Natural killer cell (primary cell): ENCODE measurements at regions not wholly inside any gene's neighbourhood (a gene's known extent, or its start where the extent isn't known, plus 50 kb on each side); places are given as distances from the start of the nearest gene placed in this dataset.

ENCODE experiments used
- ATAC-seq, 3 donors: fragments of 150-1000 bp in 2 of 3; fragments of 200-7000 bp in 1 of 3; cut with Tn5 transposase; 1 replicate in 1 of 3; 2 replicates in 2 of 3; pipeline ENCODE4 v1.10.0; 2021; ENCODE audit warnings: mild to moderate bottlenecking in 2 of 3, moderate library complexity in 2 of 3
- DNase-seq, 2 donors: peaks; one replicate each; pipeline versions ENCODE4 v3.0.0 to v3.0.0-alpha.2; 2013 to 2021; ENCODE audit warnings: mixed read lengths in 1 of 2
- H3K27ac ChIP-seq: one replicate; pipeline ENCODE4 v1.5.1; 2013; ENCODE audit warnings: mild to moderate bottlenecking, low read length
- H3K27me3 ChIP-seq: one replicate; pipeline ENCODE4 v1.6.1; 2013; ENCODE audit warnings: low read length; ENCODE audit not compliant: control insufficient read depth, insufficient read depth
- H3K36me3 ChIP-seq: one replicate; pipeline ENCODE4 v1.6.1; 2013; ENCODE audit warnings: low read length; ENCODE audit not compliant: control insufficient read depth, insufficient read depth
- H3K4me1 ChIP-seq: one replicate; pipeline ENCODE4 v1.6.1; 2013; ENCODE audit warnings: low read length; ENCODE audit not compliant: control insufficient read depth, insufficient read depth
- H3K4me3 ChIP-seq: one replicate; pipeline ENCODE4 v1.5.1; 2013; ENCODE audit warnings: low read length
- H3K9me3 ChIP-seq: one replicate; pipeline ENCODE4 v1.6.1; 2013; ENCODE audit warnings: low read length; ENCODE audit not compliant: control insufficient read depth, insufficient read depth
- H3K27ac Mint-ChIP-seq, 2 donors: one replicate each; pipeline ENCODE4 v1.8.0; 2022; ENCODE audit warnings: mild to moderate bottlenecking in 2 of 2, mixed read lengths in 2 of 2, moderate library complexity in 1 of 2
- H3K27me3 Mint-ChIP-seq, 2 donors: one replicate each; pipeline ENCODE4 v1.8.0; 2022; ENCODE audit warnings: low read depth in 2 of 2, mixed read lengths in 2 of 2
- H3K36me3 Mint-ChIP-seq: one replicate; pipeline ENCODE4 v1.8.0; 2022; ENCODE audit warnings: mixed read lengths
- H3K4me1 Mint-ChIP-seq, 2 donors: one replicate each; pipeline ENCODE4 v1.8.0; 2022; ENCODE audit warnings: mixed read lengths in 2 of 2
- H3K4me3 Mint-ChIP-seq: one replicate; pipeline ENCODE4 v1.8.0; 2022; ENCODE audit warnings: mild to moderate bottlenecking, moderate library complexity, mixed read lengths
- H3K9me3 Mint-ChIP-seq, 2 donors: one replicate each; pipeline ENCODE4 v1.8.0; 2022; ENCODE audit warnings: mixed read lengths in 2 of 2
- CTCF ChIP-seq: fragments of 200-600 bp; IDR thresholded peaks from one replicate; pipeline ENCODE4 v1.8.0; 2022; ENCODE audit warnings: antibody characterized with exemption
- WGBS: methylation state at CpG from one replicate; pipeline ENCODE4 v1.1.7; 2013; ENCODE audit warnings: missing lambda C conversion rate; ENCODE audit not compliant: insufficient coverage; 5-methylcytosine and 5-hydroxymethylcytosine counted together
- intact Hi-C: fragments of 100-400 bp; cut with micrococcal nuclease; formaldehyde crosslinking; loops from one replicate; pipeline ENCODE4 v1.14.2; 2022

- ATAC-seq (no peak), DNase-seq (no peak)
- Mint-ChIP-seq H3K27ac (no peak overlapping the region), H3K4me3 (no peak overlapping the region), H3K27me3 (no peaks in the 10 kb centered on the region), H3K9me3 (peaks cover 14 to 16% of the 10 kb centered on the region in 2 donors), H3K4me1 (no peaks in the 10 kb centered on the region), H3K36me3 (peaks cover 12% of the 10 kb centered on the region)
- intact Hi-C loops, result no loop called here
- 94% methylated on average over 3 of the region's 3 CpGs for WGBS
- no peak for TF ChIP-seq CTCF
- H3K9me3 ChIP-seq, result no peaks in the 10 kb centered on the region
- H3K4me1 ChIP-seq, result no peaks in the 10 kb centered on the region
- H3K27ac ChIP-seq, result no peak overlapping the region
- H3K4me3 ChIP-seq, result no peak overlapping the region
- H3K36me3 ChIP-seq, result no peaks in the 10 kb centered on the region
- no peaks in the 10 kb centered on the region for H3K27me3 ChIP-seq
These were observed 1230.2 kb upstream of the ADGRL3 start for GRCh38 chr4:59969909-59970308.

DNA sequence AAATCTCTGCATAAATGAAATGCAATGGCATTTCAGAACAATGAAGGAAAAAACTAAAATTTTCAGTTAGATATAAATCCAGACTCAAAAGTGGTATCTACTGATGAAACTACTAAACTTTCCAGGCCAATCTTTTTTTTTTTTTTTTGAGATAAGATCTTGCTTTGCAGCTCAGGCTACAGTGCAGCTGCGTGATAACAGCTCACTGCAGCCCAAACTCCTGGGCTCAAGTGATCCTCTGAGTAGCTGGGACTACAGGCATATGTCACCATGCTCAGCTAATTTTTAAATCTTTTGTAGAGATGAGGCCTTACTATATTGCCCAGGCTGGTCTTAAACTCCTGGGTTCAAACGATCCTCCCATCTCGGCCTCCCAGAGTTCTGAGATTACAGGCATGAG lies 1228.2 kb upstream of the ADGRL3 start:
- no peak for DNase-seq
- H3K4me3 Mint-ChIP-seq, result no peak overlapping the region
- H3K9me3 Mint-ChIP-seq, result peaks cover 16 to 21% of the 10 kb centered on the region in 2 donors
- Histone ChIP-seq H3K4me3 (no peak overlapping the region), H3K36me3 (no peaks in the 10 kb centered on the region), H3K27ac (no peak overlapping the region), H3K9me3 (no peaks in the 10 kb centered on the region), H3K27me3 (no peaks in the 10 kb centered on the region), H3K4me1 (no peaks in the 10 kb centered on the region)
- intact Hi-C loops, result no loop called here
- H3K36me3 Mint-ChIP-seq, result peaks cover 12% of the 10 kb centered on the region
- no peak for ATAC-seq
- H3K27ac Mint-ChIP-seq, result no peak overlapping the region
- WGBS, result 82% methylated on average over 2 of the region's 3 CpGs
- TF ChIP-seq CTCF, result no peak
- H3K4me1 Mint-ChIP-seq, result no peaks in the 10 kb centered on the region
- no peaks in the 10 kb centered on the region for H3K27me3 Mint-ChIP-seq

DNA sequence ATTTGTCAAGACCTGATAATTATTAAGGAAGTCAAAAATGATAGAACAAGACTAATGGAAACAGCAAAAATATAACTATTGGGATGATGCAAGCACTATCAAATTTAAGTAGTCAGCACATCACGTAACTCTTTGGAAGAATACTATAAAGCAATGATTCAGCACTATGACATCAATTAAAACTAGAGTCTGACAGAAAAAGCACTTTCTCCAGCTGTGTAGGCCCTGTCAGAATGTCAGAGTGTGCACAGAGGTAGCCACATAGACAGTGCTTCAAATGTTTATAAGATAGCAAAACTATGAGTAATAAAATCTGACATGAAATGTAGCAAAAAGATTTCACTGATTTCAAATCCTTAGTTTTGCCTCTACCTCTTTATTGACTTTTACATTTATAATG lies 1226.6 kb upstream of the ADGRL3 start:
- ATAC-seq (no peak), DNase-seq (no peak)
- 100% methylated on average over 1 of the region's 1 CpG for WGBS
- Histone ChIP-seq H3K27me3 (no peaks in the 10 kb centered on the region), H3K4me3 (no peak overlapping the region), H3K9me3 (no peaks in the 10 kb centered on the region), H3K4me1 (no peaks in the 10 kb centered on the region), H3K36me3 (no peaks in the 10 kb centered on the region), H3K27ac (no peak overlapping the region)
- Mint-ChIP-seq H3K4me3 (no peak overlapping the region), H3K4me1 (no peaks in the 10 kb centered on the region), H3K27ac (no peak overlapping the region), H3K9me3 (peaks cover 14 to 19% of the 10 kb centered on the region in 2 donors), H3K27me3 (no peaks in the 10 kb centered on the region), H3K36me3 (peaks cover 12% of the 10 kb centered on the region)
- intact Hi-C loops, result no loop called here
- no peak for TF ChIP-seq CTCF

- Mint-ChIP-seq H3K27me3 (no peaks in the 10 kb centered on the region), H3K27ac (no peak overlapping the region), H3K36me3 (peaks cover 12% of the 10 kb centered on the region), H3K4me1 (no peaks in the 10 kb centered on the region), H3K9me3 (peaks cover 19 to 21% of the 10 kb centered on the region in 2 donors), H3K4me3 (no peak overlapping the region)
- intact Hi-C loops, result no loop called here
- H3K9me3 ChIP-seq, result no peaks in the 10 kb centered on the region
- H3K36me3 ChIP-seq, result no peaks in the 10 kb centered on the region
- H3K4me1 ChIP-seq, result no peaks in the 10 kb centered on the region
- no peak overlapping the region for H3K27ac ChIP-seq
- DNase-seq (no peak), ATAC-seq (no peak)
- no peak overlapping the region for H3K4me3 ChIP-seq
- no peak for TF ChIP-seq CTCF
- no peaks in the 10 kb centered on the region for H3K27me3 ChIP-seq
- 86% methylated on average over 1 of the region's 1 CpG for WGBS
These were observed 1221.1 kb upstream of the ADGRL3 start for GRCh38 chr4:59979061-59979460.
